Liver (tissue), 8 donors: ENCODE measurements at regions not wholly inside any gene's neighbourhood (a gene's known extent, or its start where the extent isn't known, plus 50 kb on each side); places are given as distances from the start of the nearest gene placed in this dataset.

Experiments
- DNase-seq: peaks from one replicate; pipeline ENCODE4 v3.0.0-alpha.2; 2017; ENCODE audit warnings: low spot score
- H3K27ac ChIP-seq, 2 donors: one replicate each; pipeline ENCODE4 v1.7.0; 2013; ENCODE audit warnings: inconsistent platforms in 2 of 2, low read length in 2 of 2, control low read depth in 1 of 2, low read depth in 1 of 2, mild to moderate bottlenecking in 1 of 2
- H3K27me3 ChIP-seq, 4 donors: one replicate each; pipeline versions ENCODE4 v1.6.1 to v1.7.0; 2013; ENCODE audit warnings: low read length in 3 of 4, inconsistent platforms in 1 of 4, mild to moderate bottlenecking in 1 of 4, moderate library complexity in 1 of 4; ENCODE audit not compliant: control insufficient read depth in 4 of 4, insufficient read depth in 4 of 4
- H3K36me3 ChIP-seq, 4 donors: one replicate each; pipeline versions ENCODE4 v1.6.1 to v1.7.0; 2013; ENCODE audit warnings: low read length in 3 of 4, mild to moderate bottlenecking in 3 of 4, low read depth in 1 of 4, moderate library complexity in 1 of 4; ENCODE audit not compliant: control insufficient read depth in 4 of 4, insufficient read depth in 3 of 4
- H3K4me1 ChIP-seq, 4 donors: one replicate each; pipeline versions ENCODE4 v1.6.1 to v1.7.0; 2013; ENCODE audit warnings: low read length in 3 of 4, mild to moderate bottlenecking in 3 of 4, moderate library complexity in 1 of 4; ENCODE audit not compliant: control insufficient read depth in 4 of 4, insufficient read depth in 4 of 4
- H3K4me3 ChIP-seq, 3 donors: one replicate each; pipeline versions ENCODE4 v1.6.1 to v1.7.0; 2013; ENCODE audit warnings: low read length in 3 of 3, control low read depth in 1 of 3, low read depth in 1 of 3, mild to moderate bottlenecking in 1 of 3
- H3K9ac ChIP-seq, 2 donors: one replicate each; pipeline ENCODE4 v1.7.0; 2013; ENCODE audit warnings: low read length in 2 of 2, mild to moderate bottlenecking in 2 of 2, moderate library complexity in 2 of 2, control low read depth in 1 of 2, low read depth in 1 of 2
- H3K9me3 ChIP-seq, 4 donors: one replicate each; pipeline versions ENCODE4 v1.6.1 to v1.7.0; 2013; ENCODE audit warnings: low read length in 3 of 4; ENCODE audit not compliant: control insufficient read depth in 4 of 4
- ATF3 ChIP-seq: IDR thresholded peaks from 2 replicates; pipeline ENCODE4 v1.6.1; 2016; ENCODE audit warnings: antibody characterized with exemption
- CTCF ChIP-seq: fragments of 150-350 bp; IDR thresholded peaks from 2 replicates; pipeline ENCODE4 v1.5.1; 2017; ENCODE audit warnings: improper control_type of control experiment, low read depth, low read length; ENCODE audit not compliant: missing input control
- EGR1 ChIP-seq, 2 donors: IDR thresholded peaks; 2 replicates each; pipeline ENCODE4 v1.6.1; 2016 to 2018; ENCODE audit warnings: antibody characterized with exemption in 2 of 2, low read depth in 2 of 2
- FOXA2 ChIP-seq: IDR thresholded peaks from 2 replicates; pipeline ENCODE4 v1.6.1; 2016; ENCODE audit warnings: antibody characterized with exemption
- HNF4A ChIP-seq, 2 donors: conservative IDR thresholded peaks; 2 replicates each; pipeline ENCODE4 v1.6.1; 2016; ENCODE audit warnings: antibody characterized with exemption in 2 of 2, mild to moderate bottlenecking in 2 of 2
- HNF4G ChIP-seq: IDR thresholded peaks from 2 replicates; pipeline ENCODE4 v1.6.1; 2016; ENCODE audit warnings: antibody characterized with exemption
- JUND ChIP-seq, 2 donors: IDR thresholded peaks; 2 replicates each; pipeline ENCODE4 v1.6.1; 2016; ENCODE audit warnings: antibody characterized with exemption in 2 of 2
- NR2F2 ChIP-seq: IDR thresholded peaks from 2 replicates; pipeline ENCODE4 v1.6.1; 2016; ENCODE audit warnings: antibody characterized with exemption
- REST ChIP-seq: IDR thresholded peaks from 2 replicates; pipeline ENCODE4 v1.6.1; 2016; ENCODE audit warnings: antibody characterized with exemption, mild to moderate bottlenecking
- RXRA ChIP-seq, 2 donors: IDR thresholded peaks; 2 replicates each; pipeline ENCODE4 v1.6.1; 2017 to 2018; ENCODE audit warnings: antibody characterized with exemption in 2 of 2, mild to moderate bottlenecking in 1 of 2
- SP1 ChIP-seq: IDR thresholded peaks from 2 replicates; pipeline ENCODE4 v1.6.1; 2018; ENCODE audit warnings: antibody characterized with exemption, mild to moderate bottlenecking
- TAF1 ChIP-seq: conservative IDR thresholded peaks from 2 replicates; pipeline ENCODE4 v1.6.1; 2016; ENCODE audit warnings: antibody characterized with exemption, mild to moderate bottlenecking
- YY1 ChIP-seq: IDR thresholded peaks from 2 replicates; pipeline ENCODE4 v1.6.1; 2016; ENCODE audit warnings: antibody characterized with exemption, mild to moderate bottlenecking
- WGBS: extraction: QIAGEN DNeasy Blood & Tissue Kit; methylation state at CpG from one replicate; pipeline ENCODE4 v1.1.7; 2013; 5-methylcytosine and 5-hydroxymethylcytosine counted together
- donor health status: healthy.
- donor health status: healthy.
- donor health status: healthy.
- donor health status: healthy.
- donor health status: healthy.

GRCh38 chr2:133655610-133656009 lies 87.3 kb upstream of the NCKAP5 start:
- Histone ChIP-seq H3K27ac (no peak overlapping the region), H3K27me3 (no peaks in the 10 kb centered on the region), H3K4me3 (no peak overlapping the region), H3K4me1 (no peaks in the 10 kb centered on the region), H3K9me3 (no peaks in the 10 kb centered on the region), H3K9ac (no peak overlapping the region), H3K36me3 (no peaks in the 10 kb centered on the region)
- DNase-seq, result no peak
- 70% methylated on average over 1 of the region's 1 CpG for WGBS
- TF ChIP-seq FOXA2, result no peak
- no peak for TF ChIP-seq TAF1
- TF ChIP-seq HNF4A (conservative IDR thresholded peaks at IDR 0.05), result no peak

GRCh38 chr2:133657591-133657990 lies 89.3 kb upstream of the NCKAP5 start:
- Histone ChIP-seq H3K9me3 (no peaks in the 10 kb centered on the region), H3K4me1 (no peaks in the 10 kb centered on the region), H3K9ac (no peak overlapping the region), H3K4me3 (no peak overlapping the region), H3K27ac (no peak overlapping the region), H3K36me3 (no peaks in the 10 kb centered on the region), H3K27me3 (no peaks in the 10 kb centered on the region)
- no peak for DNase-seq
- no peak for TF ChIP-seq HNF4G
- TF ChIP-seq TAF1, result no peak
- TF ChIP-seq CTCF, result no peak
- no peak for TF ChIP-seq NR2F2
- no peak for TF ChIP-seq REST
- no peak for TF ChIP-seq YY1
- WGBS, result 95% methylated on average over 6 of the region's 6 CpGs

GRCh38 chr2:133658020-133658903 lies 90.0 kb upstream of the NCKAP5 start:
- Histone ChIP-seq H3K9me3 (no peaks in the 10 kb centered on the region), H3K4me3 (no peak overlapping the region), H3K4me1 (no peaks in the 10 kb centered on the region), H3K36me3 (no peaks in the 10 kb centered on the region), H3K27me3 (no peaks in the 10 kb centered on the region), H3K27ac (no peak overlapping the region), H3K9ac (no peak overlapping the region)
- DNase-seq, result no peak
- WGBS, result 81% methylated on average over 11 of the region's 11 CpGs
- TF ChIP-seq SP1 (no peak), JUND (IDR thresholded peaks at IDR 0.05) (no peak), ATF3 (no peak), RXRA (IDR thresholded peaks at IDR 0.05) (no peak), EGR1 (IDR thresholded peaks at IDR 0.05; ENCODE audit: low read depth in 2 of 2) (no peak)
